ENCODE measurements at regions not wholly inside any gene's neighbourhood (a gene's known extent, or its start where the extent isn't known, plus 50 kb on each side); places are given as distances from the start of the nearest gene placed in this dataset.

GRCh38 chr1:170271430-170272161, 125.8 kb downstream of the NTMT2 start:
- no peak for DNase-seq

GRCh38 chr1:170273291-170274130, 127.8 kb downstream of the NTMT2 start:
- DNase-seq = no peak

GRCh38 chr1:170274131-170274501, 128.4 kb downstream of the NTMT2 start:
- no peak for DNase-seq

GRCh38 chr1:170277985-170278384, 132.2 kb downstream of the NTMT2 start:
- no peak for DNase-seq

DNA sequence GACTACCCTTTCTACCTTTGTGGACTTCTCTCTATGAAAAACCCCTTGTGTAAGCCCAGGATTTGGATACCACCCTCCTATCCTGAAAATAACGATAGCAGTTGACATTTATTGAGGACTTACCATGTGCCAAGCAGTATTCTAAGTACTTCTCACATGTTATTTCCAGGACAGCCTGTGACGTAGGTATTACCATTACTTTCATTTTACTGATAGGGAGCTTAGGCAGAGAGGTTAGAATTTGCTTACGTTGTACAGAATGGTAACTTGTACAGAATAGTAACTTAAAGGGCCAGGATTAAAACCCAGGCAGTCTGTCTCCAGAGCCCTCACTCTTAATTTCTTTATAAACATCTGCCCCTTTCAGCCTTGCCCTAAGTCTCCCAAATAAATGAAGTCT, 138.3 kb downstream of the NTMT2 start:
- DNase-seq = no peak

DNA sequence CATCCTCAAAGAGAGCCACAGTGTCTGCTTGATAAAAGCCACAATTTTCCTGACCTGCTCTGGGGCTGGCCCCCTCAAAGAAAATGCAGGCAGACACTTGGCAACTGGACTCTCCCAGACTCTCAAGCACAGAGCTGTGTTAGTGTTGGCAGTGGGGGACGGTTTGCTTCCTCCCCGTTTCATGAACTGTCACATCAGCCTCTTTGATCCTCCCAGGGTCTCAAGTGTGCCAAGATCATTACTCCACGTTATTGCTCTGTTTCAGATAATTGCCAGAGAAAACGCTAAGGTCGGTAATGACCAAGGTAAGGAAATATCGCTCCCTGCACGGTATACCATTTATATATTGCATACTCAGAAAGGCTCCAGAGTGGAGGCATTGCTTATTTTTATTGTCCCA, 138.8 kb downstream of the NTMT2 start:
- peak in 3 of 56 donors; percentile 0 to 2 (median 2) for DNase-seq

DNA sequence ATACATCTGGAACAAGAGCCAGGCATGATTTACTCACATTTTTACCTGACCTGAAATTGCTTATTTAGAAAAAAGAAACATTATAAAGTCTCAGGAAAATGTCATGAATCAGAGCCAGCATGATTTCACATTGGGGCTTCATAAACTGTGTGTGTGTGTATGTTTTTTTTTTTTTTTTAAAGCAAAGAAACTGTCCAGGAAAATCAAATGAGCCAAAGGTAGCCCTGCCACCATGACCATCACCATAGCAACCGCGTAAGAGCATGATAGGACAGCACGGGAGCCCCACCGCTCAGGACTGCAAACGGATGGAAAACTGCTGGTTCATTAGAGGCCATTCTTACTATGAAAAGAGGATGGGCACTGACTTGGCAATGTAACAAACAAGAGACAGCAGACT, 139.2 kb downstream of the NTMT2 start:
- no peak for DNase-seq

DNA sequence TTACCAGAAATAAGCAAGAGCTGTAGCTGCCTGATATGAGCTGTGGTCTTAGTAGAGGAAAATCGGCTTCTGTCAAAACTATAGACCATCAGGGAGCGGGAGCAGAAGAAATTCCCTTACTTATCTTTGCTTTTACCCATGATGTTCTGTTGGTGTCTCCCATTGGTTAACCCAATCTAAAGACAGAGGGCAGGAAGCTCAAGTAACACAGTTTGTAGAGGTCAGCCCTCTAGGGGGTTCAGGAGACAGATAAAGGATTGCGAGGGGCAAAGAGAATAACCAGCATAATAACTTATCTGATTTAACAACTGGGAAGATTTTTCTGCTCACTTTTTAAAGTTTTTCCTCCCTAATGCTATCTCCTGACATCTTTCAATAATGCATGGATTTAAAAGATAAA, 142.4 kb downstream of the NTMT2 start:
- no peak for DNase-seq

DNA sequence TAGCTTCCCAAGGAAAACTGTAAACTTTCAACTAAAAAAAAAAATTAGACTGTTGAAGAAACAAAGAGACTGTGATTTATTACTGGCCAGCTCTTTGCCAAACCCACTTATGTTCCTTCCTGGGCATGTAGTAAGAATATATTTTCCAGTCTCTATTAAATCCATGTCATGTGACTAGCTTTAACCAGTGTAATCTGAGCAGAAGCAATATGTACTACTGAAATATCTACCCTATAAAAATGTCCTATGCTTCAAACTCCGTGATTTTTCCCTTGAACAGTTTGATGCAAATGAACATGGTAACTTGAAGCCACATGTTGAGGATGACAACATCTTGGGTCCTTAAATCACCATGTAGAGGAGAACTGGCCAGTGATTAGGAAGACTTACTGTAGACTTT, 144.5 kb downstream of the NTMT2 start:
- DNase-seq = no peak

DNA sequence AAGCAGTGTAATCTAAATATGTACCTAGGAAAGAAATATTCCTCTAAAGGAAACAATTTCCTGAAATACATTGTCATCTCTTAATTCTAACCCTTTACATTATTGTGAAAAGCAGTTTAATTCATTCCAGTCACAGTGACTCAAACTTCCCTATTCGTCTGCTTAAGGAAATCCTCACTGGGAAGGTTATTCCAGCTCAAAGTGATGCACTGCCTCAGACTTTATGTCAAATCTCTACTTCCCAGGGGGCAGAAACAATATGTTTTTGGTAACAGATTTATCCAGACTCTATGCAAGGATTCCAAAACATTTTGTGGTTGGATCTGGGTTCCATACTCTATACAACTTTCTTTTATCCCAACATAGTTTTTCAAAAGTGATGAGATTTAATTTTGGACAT, 145.2 kb downstream of the NTMT2 start:
- no peak for DNase-seq

GRCh38 chr1:170291516-170291915, 145.8 kb downstream of the NTMT2 start:
- DNase-seq = no peak

- DNase-seq = no peak
Measured at GRCh38 chr1:170296211-170296610, 150.5 kb downstream of the NTMT2 start.

GRCh38 chr1:170296642-170297041, 150.9 kb downstream of the NTMT2 start:
- no peak for DNase-seq

DNA sequence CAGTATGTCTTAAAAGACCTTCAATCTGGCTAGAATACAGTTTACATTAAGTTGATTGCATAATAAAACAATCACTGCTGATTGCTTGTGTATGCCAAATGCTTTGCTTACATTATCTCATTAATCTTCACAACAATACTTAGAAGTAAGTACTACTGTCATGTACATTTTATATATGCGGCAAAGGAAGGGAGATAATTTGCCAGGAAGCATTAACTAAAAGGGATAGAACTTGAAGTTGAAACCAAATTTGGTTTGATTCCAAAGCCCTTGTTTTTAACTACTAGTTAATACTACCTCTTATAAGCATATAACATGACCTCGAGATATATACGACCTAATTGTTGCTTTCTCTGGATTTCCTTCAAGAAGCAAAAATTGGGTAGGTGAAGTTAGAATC, 155.8 kb downstream of the NTMT2 start:
- no peak for DNase-seq

DNA sequence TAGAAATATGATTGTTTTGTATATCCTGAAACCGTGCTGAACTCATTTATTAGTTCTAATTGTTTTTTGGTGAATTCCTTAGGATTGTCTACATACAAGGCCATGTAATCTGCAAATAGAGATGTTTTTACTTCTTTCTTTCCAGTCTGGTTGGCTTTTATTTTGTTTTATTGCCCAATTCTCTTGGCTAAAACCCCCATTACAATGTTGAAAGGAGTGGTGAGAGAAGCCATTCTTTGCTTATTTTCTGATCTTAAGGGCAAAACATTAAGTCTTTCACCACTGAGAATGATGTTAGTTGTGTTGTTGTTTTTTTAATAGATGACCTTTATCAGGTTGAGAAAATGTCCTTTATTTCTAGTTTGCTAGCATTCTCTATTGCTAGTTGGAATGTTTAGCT, 157.3 kb downstream of the NTMT2 start:
- no peak for DNase-seq

DNA sequence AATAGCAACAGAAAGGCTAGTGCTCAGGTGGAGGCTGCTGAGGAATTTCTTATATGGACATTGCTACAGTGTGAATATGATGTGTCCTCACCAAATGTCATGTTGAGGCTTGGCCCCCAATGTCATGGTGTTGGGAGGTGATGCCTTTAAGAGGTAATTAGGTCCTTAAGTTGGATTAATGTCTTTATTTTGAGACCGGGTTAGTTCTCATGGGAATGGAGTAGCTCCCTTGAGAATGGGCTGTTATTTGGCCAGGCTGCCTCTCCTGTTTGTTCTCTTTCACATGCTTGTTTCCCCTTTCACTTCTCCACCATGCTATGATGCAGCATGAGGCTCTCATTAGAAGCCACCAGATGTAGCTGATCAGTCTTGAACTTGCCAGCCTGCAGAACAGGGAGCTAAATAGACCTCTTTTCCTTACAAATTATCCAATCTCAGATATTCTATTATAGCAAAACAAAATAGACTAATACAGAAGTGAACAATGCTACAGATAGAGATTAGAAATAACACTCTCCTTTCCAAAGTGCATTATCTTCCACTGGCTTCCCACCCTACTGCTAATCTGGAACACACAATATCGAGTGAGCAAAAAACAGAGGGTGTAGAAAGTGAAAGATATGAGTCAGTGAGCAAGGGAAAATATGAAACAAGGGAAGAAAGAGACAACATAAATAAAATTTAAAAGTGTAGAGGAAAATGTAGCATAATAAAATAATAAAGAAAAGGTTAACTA, 160.2 kb downstream of the NTMT2 start:
- DNase-seq = no peak

- DNase-seq = no peak
Measured at GRCh38 chr1:170306513-170306910, 160.8 kb downstream of the NTMT2 start.

- no peak for DNase-seq
Measured at GRCh38 chr1:170306948-170307347, 161.2 kb downstream of the NTMT2 start.

DNA sequence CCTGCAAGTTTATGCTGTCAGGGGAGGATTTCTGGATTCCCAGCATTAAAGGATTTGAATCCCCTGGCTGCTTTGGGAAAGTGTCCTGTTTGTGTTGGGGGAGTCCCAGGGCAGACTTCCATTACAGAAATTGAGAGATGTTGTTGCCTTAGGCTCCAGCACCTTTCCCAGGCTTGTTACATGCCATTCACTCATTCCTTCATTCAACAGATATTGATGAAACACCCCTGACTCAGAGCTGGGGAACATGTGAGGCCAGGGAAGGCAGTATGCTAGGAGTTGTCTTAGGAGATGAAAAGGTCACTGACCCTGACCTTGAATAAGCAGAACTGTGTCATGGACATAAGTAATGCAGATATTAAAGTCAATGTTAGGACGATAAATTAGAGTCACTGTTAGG, 161.7 kb downstream of the NTMT2 start:
- DNase-seq = no peak

- no peak for DNase-seq
Measured at GRCh38 chr1:170309389-170310013, 163.7 kb downstream of the NTMT2 start.

GRCh38 chr1:170310014-170310405, 164.3 kb downstream of the NTMT2 start:
- no peak for DNase-seq

DNA sequence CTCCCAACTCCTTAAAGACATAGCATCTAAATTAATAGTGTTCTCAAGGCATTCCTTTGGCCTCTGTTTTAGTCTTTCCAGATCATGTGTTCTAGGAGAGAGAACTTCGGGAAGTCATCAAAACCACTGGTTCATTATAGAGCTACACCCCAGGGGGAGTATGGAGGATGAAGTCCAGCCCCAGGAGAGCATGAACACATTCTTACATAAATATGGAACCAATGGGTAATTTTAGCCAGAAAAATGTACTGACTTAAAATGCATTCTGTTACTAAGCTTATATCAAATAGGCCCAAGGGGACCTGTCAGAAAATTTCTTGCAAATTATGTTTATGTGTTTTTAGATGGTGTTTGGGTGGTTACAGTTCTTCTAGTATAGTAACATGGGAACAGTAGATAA, 165.2 kb downstream of the NTMT2 start:
- DNase-seq = no peak
